Trophoblast cell (in vitro differentiated cells and primary cell): ENCODE measurements at regions not wholly inside any gene's neighbourhood (a gene's known extent, or its start where the extent isn't known, plus 50 kb on each side); places are given as distances from the start of the nearest gene placed in this dataset.

Experiments used
- DNase-seq, 2 donors: peaks; one replicate each; pipeline ENCODE4 v3.0.0-alpha.2; 2016
- H2AFZ ChIP-seq: 2 replicates; pipeline ENCODE4 v1.6.1; 2013; ENCODE audit warnings: low read length, moderate library complexity, mild to moderate bottlenecking; ENCODE audit not compliant: insufficient read depth, poor library complexity
- H2AK5ac ChIP-seq: 2 replicates; pipeline ENCODE4 v1.6.1; 2013; ENCODE audit warnings: mild to moderate bottlenecking, low read length
- H2BK120ac ChIP-seq: 2 replicates; pipeline ENCODE4 v1.6.1; 2013; ENCODE audit warnings: low read length, mild to moderate bottlenecking, moderate library complexity; ENCODE audit not compliant: insufficient read depth, poor library complexity
- H2BK12ac ChIP-seq: 2 replicates; pipeline ENCODE4 v1.6.1; 2013; ENCODE audit warnings: mild to moderate bottlenecking, low read length, moderate library complexity
- H2BK5ac ChIP-seq: 2 replicates; pipeline ENCODE4 v1.6.1; 2013; ENCODE audit warnings: low read length, low read depth, moderate library complexity, mild to moderate bottlenecking; ENCODE audit not compliant: poor library complexity
- H3K14ac ChIP-seq: 2 replicates; pipeline ENCODE4 v1.6.1; 2013; ENCODE audit warnings: mild to moderate bottlenecking, low read length
- H3K18ac ChIP-seq: 2 replicates; pipeline ENCODE4 v1.6.1; 2013; ENCODE audit warnings: mild to moderate bottlenecking, low read length
- H3K23ac ChIP-seq: 2 replicates; pipeline ENCODE4 v1.6.1; 2013; ENCODE audit warnings: low read length
- H3K27ac ChIP-seq: 2 replicates; pipeline ENCODE4 v1.5.1; 2013; ENCODE audit warnings: low read depth, mild to moderate bottlenecking, inconsistent platforms, low read length, moderate library complexity
- H3K27me3 ChIP-seq: 2 replicates; pipeline ENCODE4 v1.6.1; 2013; ENCODE audit warnings: inconsistent platforms, mild to moderate bottlenecking, low read length, moderate library complexity; ENCODE audit not compliant: insufficient read depth
- H3K36me3 ChIP-seq, 2 experiments: 1 replicate in 1 of 2; 2 replicates in 1 of 2; pipeline ENCODE4 v1.6.1; 2013; ENCODE audit warnings: low read length in 2 of 2, mild to moderate bottlenecking in 2 of 2, moderate library complexity in 1 of 2; ENCODE audit not compliant: insufficient read depth in 2 of 2, control insufficient read depth in 1 of 2
- H3K4ac ChIP-seq: 2 replicates; pipeline ENCODE4 v1.6.1; 2013; ENCODE audit warnings: low read depth, mild to moderate bottlenecking, low read length, moderate library complexity
- H3K4me1 ChIP-seq, 2 experiments: 1 replicate in 1 of 2; 2 replicates in 1 of 2; pipeline ENCODE4 v1.6.1; 2013; ENCODE audit warnings: low read length in 2 of 2, mild to moderate bottlenecking in 2 of 2, moderate library complexity in 1 of 2; ENCODE audit not compliant: insufficient read depth in 2 of 2, control insufficient read depth in 1 of 2
- H3K4me2 ChIP-seq: 2 replicates; pipeline ENCODE4 v1.6.1; 2013; ENCODE audit warnings: inconsistent platforms, mild to moderate bottlenecking, low read length, moderate library complexity
- H3K4me3 ChIP-seq: 2 replicates; pipeline ENCODE4 v1.5.1; 2013; ENCODE audit warnings: mild to moderate bottlenecking, low read depth, low read length, inconsistent platforms
- H3K79me1 ChIP-seq: one replicate; pipeline ENCODE4 v1.6.1; 2013; ENCODE audit warnings: low read length
- H3K79me2 ChIP-seq: 2 replicates; pipeline ENCODE4 v1.6.1; 2013; ENCODE audit warnings: low read length, mild to moderate bottlenecking; ENCODE audit not compliant: control insufficient read depth, insufficient read depth, poor library complexity
- H3K9ac ChIP-seq: 2 replicates; pipeline ENCODE4 v1.6.1; 2013; ENCODE audit warnings: mild to moderate bottlenecking, low read length
- H3K9me3 ChIP-seq: 2 replicates; pipeline ENCODE4 v1.6.1; 2013; ENCODE audit warnings: low read depth, mild to moderate bottlenecking, control low read depth, inconsistent platforms, low read length; ENCODE audit not compliant: insufficient read depth
- H4K12ac ChIP-seq: 2 replicates; pipeline ENCODE4 v1.6.1; 2013; ENCODE audit warnings: low read depth, mild to moderate bottlenecking, low read length, moderate library complexity
- H4K8ac ChIP-seq: 2 replicates; pipeline ENCODE4 v1.6.1; 2013; ENCODE audit warnings: low read depth, mild to moderate bottlenecking, low read length, moderate library complexity
- H4K91ac ChIP-seq: one replicate; pipeline ENCODE4 v1.6.1; 2013; ENCODE audit warnings: low read depth, mild to moderate bottlenecking, low read length, moderate library complexity
- WGBS: extraction: QIAGEN DNeasy Blood & Tissue Kit; methylation state at CpG from one replicate; pipeline ENCODE4 v1.1.7; 2013; ENCODE audit warnings: missing lambda C conversion rate; ENCODE audit not compliant: insufficient read length, insufficient coverage; ENCODE audit errors: extremely low coverage; 5-methylcytosine and 5-hydroxymethylcytosine counted together

GRCh38 chr3:87805670-87806069 is 253.1 kb downstream of the CGGBP1 start:
- Histone ChIP-seq H4K91ac (no peak overlapping the region), H3K79me2 (no peaks in the 10 kb centered on the region), H3K27ac (no peak overlapping the region), H3K9me3 (no peaks in the 10 kb centered on the region), H3K4me3 (no peak overlapping the region), H3K4ac (no peak overlapping the region), H2BK5ac (no peak overlapping the region), H2AK5ac (no peak overlapping the region), H3K23ac (no peak overlapping the region), H2BK12ac (no peak overlapping the region), H3K4me1 (no peaks in the 10 kb centered on the region), H4K8ac (no peak overlapping the region), H3K79me1 (no peaks in the 10 kb centered on the region), H3K27me3 (no peaks in the 10 kb centered on the region), H2BK120ac (no peak overlapping the region), H3K18ac (no peak overlapping the region), H3K36me3 (no peaks in the 10 kb centered on the region), H3K9ac (no peak overlapping the region), H2AFZ (no peak overlapping the region), H4K12ac (no peak overlapping the region), H3K14ac (no peak overlapping the region), H3K4me2 (no peak overlapping the region)
- WGBS, result no CpG with 5 or more reads among the region's 5 CpGs
- DNase-seq, result no peak

- no peak overlapping the region for H2AFZ ChIP-seq
Observed at GRCh38 chr3:87801409-87801808, 257.4 kb downstream of the CGGBP1 start.

GRCh38 chr3:87800516-87800915 is 258.3 kb downstream of the CGGBP1 start:
- Histone ChIP-seq H2AFZ (no peak overlapping the region), H2BK12ac (no peak overlapping the region), H4K12ac (no peak overlapping the region), H2BK5ac (no peak overlapping the region), H3K79me2 (no peaks in the 10 kb centered on the region), H3K79me1 (no peaks in the 10 kb centered on the region), H2AK5ac (no peak overlapping the region), H3K27me3 (no peaks in the 10 kb centered on the region), H4K8ac (no peak overlapping the region), H3K14ac (no peak overlapping the region), H3K36me3 (no peaks in the 10 kb centered on the region), H3K4me2 (no peak overlapping the region), H4K91ac (no peak overlapping the region), H3K23ac (no peak overlapping the region), H3K18ac (no peak overlapping the region), H2BK120ac (no peak overlapping the region), H3K4ac (no peak overlapping the region), H3K9ac (no peak overlapping the region), H3K4me3 (no peak overlapping the region), H3K9me3 (no peaks in the 10 kb centered on the region), H3K4me1 (no peaks in the 10 kb centered on the region), H3K27ac (no peak overlapping the region)
- DNase-seq, result no peak

More at GRCh38 chr3:87801409-87801808, 257.4 kb downstream of the CGGBP1 start:
- DNase-seq, result no peak
- no peak overlapping the region for H3K27ac ChIP-seq
- no peak overlapping the region for H2BK120ac ChIP-seq
- H4K12ac ChIP-seq, result no peak overlapping the region
- no peaks in the 10 kb centered on the region for H3K27me3 ChIP-seq
- no peaks in the 10 kb centered on the region for H3K79me1 ChIP-seq
- no peaks in the 10 kb centered on the region for H3K9me3 ChIP-seq
- no peak overlapping the region for H3K4me3 ChIP-seq
- H3K4me1 ChIP-seq, result no peaks in the 10 kb centered on the region
- no peak overlapping the region for H2BK5ac ChIP-seq
- H3K4ac ChIP-seq, result no peak overlapping the region
- no peak overlapping the region for H3K23ac ChIP-seq
- no CpG with 5 or more reads among the region's 5 CpGs for WGBS
- no peak overlapping the region for H3K18ac ChIP-seq
- H2BK12ac ChIP-seq, result no peak overlapping the region
- H2AK5ac ChIP-seq, result no peak overlapping the region
- no peak overlapping the region for H4K8ac ChIP-seq
- H3K4me2 ChIP-seq, result no peak overlapping the region
- H3K14ac ChIP-seq, result no peak overlapping the region
- H4K91ac ChIP-seq, result no peak overlapping the region
- H3K9ac ChIP-seq, result no peak overlapping the region
- H3K79me2 ChIP-seq, result no peaks in the 10 kb centered on the region
- H3K36me3 ChIP-seq, result no peaks in the 10 kb centered on the region

GRCh38 chr3:87798567-87798947 is 260.2 kb downstream of the CGGBP1 start:
- Histone ChIP-seq H3K27me3 (no peaks in the 10 kb centered on the region), H3K27ac (no peak overlapping the region), H3K9me3 (no peaks in the 10 kb centered on the region), H3K14ac (no peak overlapping the region), H2BK5ac (no peak overlapping the region), H4K91ac (no peak overlapping the region), H4K12ac (no peak overlapping the region), H3K79me1 (no peaks in the 10 kb centered on the region), H3K4me2 (no peak overlapping the region), H3K4ac (no peak overlapping the region), H2BK12ac (no peak overlapping the region), H3K9ac (no peak overlapping the region), H2AK5ac (no peak overlapping the region), H3K23ac (no peak overlapping the region), H2AFZ (no peak overlapping the region), H3K36me3 (no peaks in the 10 kb centered on the region), H4K8ac (no peak overlapping the region), H2BK120ac (no peak overlapping the region), H3K4me3 (no peak overlapping the region), H3K79me2 (no peaks in the 10 kb centered on the region), H3K4me1 (no peaks in the 10 kb centered on the region), H3K18ac (no peak overlapping the region)
- DNase-seq, result no peak
- 100% methylated on average over 1 of the region's 4 CpGs for WGBS
